Liver (tissue), 8 donors: ENCODE measurements at regions not wholly inside any gene's neighbourhood (a gene's known extent, or its start where the extent isn't known, plus 50 kb on each side); places are given as distances from the start of the nearest gene placed in this dataset.

Source experiments
- DNase-seq: peaks from one replicate; pipeline ENCODE4 v3.0.0-alpha.2; 2017; ENCODE audit warnings: low spot score
- H3K27ac ChIP-seq, 2 donors: one replicate each; pipeline ENCODE4 v1.7.0; 2013; ENCODE audit warnings: inconsistent platforms in 2 of 2, low read length in 2 of 2, control low read depth in 1 of 2, low read depth in 1 of 2, mild to moderate bottlenecking in 1 of 2
- H3K27me3 ChIP-seq, 4 donors: one replicate each; pipeline versions ENCODE4 v1.6.1 to v1.7.0; 2013; ENCODE audit warnings: low read length in 3 of 4, inconsistent platforms in 1 of 4, mild to moderate bottlenecking in 1 of 4, moderate library complexity in 1 of 4; ENCODE audit not compliant: control insufficient read depth in 4 of 4, insufficient read depth in 4 of 4
- H3K36me3 ChIP-seq, 4 donors: one replicate each; pipeline versions ENCODE4 v1.6.1 to v1.7.0; 2013; ENCODE audit warnings: low read length in 3 of 4, mild to moderate bottlenecking in 3 of 4, low read depth in 1 of 4, moderate library complexity in 1 of 4; ENCODE audit not compliant: control insufficient read depth in 4 of 4, insufficient read depth in 3 of 4
- H3K4me1 ChIP-seq, 4 donors: one replicate each; pipeline versions ENCODE4 v1.6.1 to v1.7.0; 2013; ENCODE audit warnings: low read length in 3 of 4, mild to moderate bottlenecking in 3 of 4, moderate library complexity in 1 of 4; ENCODE audit not compliant: control insufficient read depth in 4 of 4, insufficient read depth in 4 of 4
- H3K4me3 ChIP-seq, 3 donors: one replicate each; pipeline versions ENCODE4 v1.6.1 to v1.7.0; 2013; ENCODE audit warnings: low read length in 3 of 3, control low read depth in 1 of 3, low read depth in 1 of 3, mild to moderate bottlenecking in 1 of 3
- H3K9ac ChIP-seq, 2 donors: one replicate each; pipeline ENCODE4 v1.7.0; 2013; ENCODE audit warnings: low read length in 2 of 2, mild to moderate bottlenecking in 2 of 2, moderate library complexity in 2 of 2, control low read depth in 1 of 2, low read depth in 1 of 2
- H3K9me3 ChIP-seq, 4 donors: one replicate each; pipeline versions ENCODE4 v1.6.1 to v1.7.0; 2013; ENCODE audit warnings: low read length in 3 of 4; ENCODE audit not compliant: control insufficient read depth in 4 of 4
- EGR1 ChIP-seq, 2 donors: IDR thresholded peaks; 2 replicates each; pipeline ENCODE4 v1.6.1; 2016 to 2018; ENCODE audit warnings: antibody characterized with exemption in 2 of 2, low read depth in 2 of 2
- FOXA1 ChIP-seq: IDR thresholded peaks from 2 replicates; pipeline ENCODE4 v1.6.1; 2016; ENCODE audit warnings: antibody characterized with exemption
- FOXA2 ChIP-seq: IDR thresholded peaks from 2 replicates; pipeline ENCODE4 v1.6.1; 2016; ENCODE audit warnings: antibody characterized with exemption
- GABPA ChIP-seq, 2 donors: IDR thresholded peaks in 1 of 2; conservative IDR thresholded peaks in 1 of 2; 2 replicates each; pipeline ENCODE4 v1.6.1; 2016; ENCODE audit warnings: antibody characterized with exemption in 2 of 2, mild to moderate bottlenecking in 1 of 2, moderate library complexity in 1 of 2
- HNF4A ChIP-seq, 2 donors: conservative IDR thresholded peaks; 2 replicates each; pipeline ENCODE4 v1.6.1; 2016; ENCODE audit warnings: antibody characterized with exemption in 2 of 2, mild to moderate bottlenecking in 2 of 2
- JUND ChIP-seq, 2 donors: IDR thresholded peaks; 2 replicates each; pipeline ENCODE4 v1.6.1; 2016; ENCODE audit warnings: antibody characterized with exemption in 2 of 2
- NR2F2 ChIP-seq: IDR thresholded peaks from 2 replicates; pipeline ENCODE4 v1.6.1; 2016; ENCODE audit warnings: antibody characterized with exemption
- RAD21 ChIP-seq, 2 donors: IDR thresholded peaks; 2 replicates each; pipeline ENCODE4 v1.6.1; 2016; ENCODE audit warnings: antibody characterized with exemption in 2 of 2, mild to moderate bottlenecking in 2 of 2
- RXRA ChIP-seq, 2 donors: IDR thresholded peaks; 2 replicates each; pipeline ENCODE4 v1.6.1; 2017 to 2018; ENCODE audit warnings: antibody characterized with exemption in 2 of 2, mild to moderate bottlenecking in 1 of 2
- SP1 ChIP-seq: IDR thresholded peaks from 2 replicates; pipeline ENCODE4 v1.6.1; 2018; ENCODE audit warnings: antibody characterized with exemption, mild to moderate bottlenecking
- YY1 ChIP-seq: IDR thresholded peaks from 2 replicates; pipeline ENCODE4 v1.6.1; 2016; ENCODE audit warnings: antibody characterized with exemption, mild to moderate bottlenecking
- WGBS: extraction: QIAGEN DNeasy Blood & Tissue Kit; methylation state at CpG from one replicate; pipeline ENCODE4 v1.1.7; 2013; 5-methylcytosine and 5-hydroxymethylcytosine counted together
- TF ChIP-seq, protein P1 (sequence below): IDR thresholded peaks from 2 replicates; pipeline ENCODE4 v1.6.1; 2016; ENCODE audit warnings: antibody characterized with exemption, mild to moderate bottlenecking
- TF ChIP-seq, protein P2 (sequence below): IDR thresholded peaks from 2 replicates; pipeline ENCODE4 v1.6.1; 2016; ENCODE audit warnings: antibody characterized with exemption
- TF ChIP-seq, protein P3 (sequence below): IDR thresholded peaks from 2 replicates; pipeline ENCODE4 v1.6.1; 2016; ENCODE audit warnings: antibody characterized with exemption
- TF ChIP-seq, protein P4 (sequence below): fragments of 150-350 bp; IDR thresholded peaks from 2 replicates; pipeline ENCODE4 v1.5.1; 2017; ENCODE audit warnings: improper control_type of control experiment, low read depth, low read length; ENCODE audit not compliant: missing input control
- donor health status: healthy.
- donor health status: healthy.
- donor health status: healthy.
- donor health status: healthy.
- donor health status: healthy.

DNA sequence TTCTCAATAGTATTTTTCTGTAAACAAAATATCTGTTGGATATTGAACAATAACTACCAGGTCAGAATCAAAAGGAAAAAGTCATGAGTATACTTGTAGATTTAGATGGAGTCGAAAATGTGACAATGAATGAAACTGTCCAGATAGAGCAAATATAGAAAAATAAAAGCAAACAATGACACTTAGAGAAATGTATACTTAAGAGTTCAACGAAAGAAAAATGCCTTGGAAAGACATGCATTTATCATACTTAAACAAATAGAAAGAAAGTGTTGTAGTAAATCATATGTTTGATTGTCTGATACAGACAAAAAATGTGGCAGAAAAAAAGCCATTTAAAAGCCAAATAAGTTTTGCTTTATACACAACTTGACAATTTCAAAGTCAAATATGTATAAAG, 571.2 kb upstream of the MGAT4C start:
- Histone ChIP-seq H3K9me3 (no peaks in the 10 kb centered on the region), H3K4me3 (no peak overlapping the region), H3K9ac (no peak overlapping the region), H3K36me3 (no peaks in the 10 kb centered on the region), H3K4me1 (no peaks in the 10 kb centered on the region), H3K27me3 (no peaks in the 10 kb centered on the region), H3K27ac (no peak overlapping the region)
- no peak for DNase-seq
- 65% methylated on average over 2 of the region's 2 CpGs for WGBS
- TF ChIP-seq HNF4A (conservative IDR thresholded peaks at IDR 0.05) = no peak
- TF ChIP-seq YY1 = no peak
- TF ChIP-seq EGR1 (IDR thresholded peaks at IDR 0.05; ENCODE audit: low read depth in 2 of 2) = no peak
- TF ChIP-seq, protein P1, sequence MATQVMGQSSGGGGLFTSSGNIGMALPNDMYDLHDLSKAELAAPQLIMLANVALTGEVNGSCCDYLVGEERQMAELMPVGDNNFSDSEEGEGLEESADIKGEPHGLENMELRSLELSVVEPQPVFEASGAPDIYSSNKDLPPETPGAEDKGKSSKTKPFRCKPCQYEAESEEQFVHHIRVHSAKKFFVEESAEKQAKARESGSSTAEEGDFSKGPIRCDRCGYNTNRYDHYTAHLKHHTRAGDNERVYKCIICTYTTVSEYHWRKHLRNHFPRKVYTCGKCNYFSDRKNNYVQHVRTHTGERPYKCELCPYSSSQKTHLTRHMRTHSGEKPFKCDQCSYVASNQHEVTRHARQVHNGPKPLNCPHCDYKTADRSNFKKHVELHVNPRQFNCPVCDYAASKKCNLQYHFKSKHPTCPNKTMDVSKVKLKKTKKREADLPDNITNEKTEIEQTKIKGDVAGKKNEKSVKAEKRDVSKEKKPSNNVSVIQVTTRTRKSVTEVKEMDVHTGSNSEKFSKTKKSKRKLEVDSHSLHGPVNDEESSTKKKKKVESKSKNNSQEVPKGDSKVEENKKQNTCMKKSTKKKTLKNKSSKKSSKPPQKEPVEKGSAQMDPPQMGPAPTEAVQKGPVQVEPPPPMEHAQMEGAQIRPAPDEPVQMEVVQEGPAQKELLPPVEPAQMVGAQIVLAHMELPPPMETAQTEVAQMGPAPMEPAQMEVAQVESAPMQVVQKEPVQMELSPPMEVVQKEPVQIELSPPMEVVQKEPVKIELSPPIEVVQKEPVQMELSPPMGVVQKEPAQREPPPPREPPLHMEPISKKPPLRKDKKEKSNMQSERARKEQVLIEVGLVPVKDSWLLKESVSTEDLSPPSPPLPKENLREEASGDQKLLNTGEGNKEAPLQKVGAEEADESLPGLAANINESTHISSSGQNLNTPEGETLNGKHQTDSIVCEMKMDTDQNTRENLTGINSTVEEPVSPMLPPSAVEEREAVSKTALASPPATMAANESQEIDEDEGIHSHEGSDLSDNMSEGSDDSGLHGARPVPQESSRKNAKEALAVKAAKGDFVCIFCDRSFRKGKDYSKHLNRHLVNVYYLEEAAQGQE = no peak
- no peak for TF ChIP-seq JUND (IDR thresholded peaks at IDR 0.05)
- TF ChIP-seq NR2F2 = no peak
- TF ChIP-seq FOXA2 = no peak
- TF ChIP-seq SP1 = no peak
- no peak for TF ChIP-seq RXRA (IDR thresholded peaks at IDR 0.05)
- TF ChIP-seq RAD21 (IDR thresholded peaks at IDR 0.05) = no peak
- TF ChIP-seq GABPA (IDR thresholded peaks at IDR 0.05 in 1 of 2, conservative IDR thresholded peaks at IDR 0.05 in 1 of 2) = no peak

DNA sequence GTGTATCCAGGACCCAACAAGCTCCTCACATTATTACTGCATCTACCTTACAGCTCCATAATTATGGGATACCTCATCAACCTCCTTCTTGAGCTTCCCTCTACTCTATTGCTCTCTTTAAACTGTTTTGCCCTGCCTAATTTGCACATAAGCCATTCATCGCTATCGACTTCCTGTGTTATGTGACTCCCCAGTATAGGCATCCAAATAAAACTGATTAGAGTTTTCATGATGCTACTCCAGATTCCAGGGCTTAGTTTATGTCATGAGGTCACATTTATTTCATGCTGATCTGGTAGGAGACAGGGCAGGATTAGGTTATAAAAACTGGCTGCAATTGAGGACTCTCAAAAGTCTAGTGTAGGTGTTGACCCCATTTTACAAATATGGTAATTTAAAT, 569.9 kb upstream of the MGAT4C start:
- H3K27me3 ChIP-seq = no peaks in the 10 kb centered on the region
- H3K4me1 ChIP-seq = no peaks in the 10 kb centered on the region
- WGBS = 89% methylated on average over 2 of the region's 2 CpGs
- DNase-seq = no peak
- H3K4me3 ChIP-seq = no peak overlapping the region
- TF ChIP-seq, protein P2, sequence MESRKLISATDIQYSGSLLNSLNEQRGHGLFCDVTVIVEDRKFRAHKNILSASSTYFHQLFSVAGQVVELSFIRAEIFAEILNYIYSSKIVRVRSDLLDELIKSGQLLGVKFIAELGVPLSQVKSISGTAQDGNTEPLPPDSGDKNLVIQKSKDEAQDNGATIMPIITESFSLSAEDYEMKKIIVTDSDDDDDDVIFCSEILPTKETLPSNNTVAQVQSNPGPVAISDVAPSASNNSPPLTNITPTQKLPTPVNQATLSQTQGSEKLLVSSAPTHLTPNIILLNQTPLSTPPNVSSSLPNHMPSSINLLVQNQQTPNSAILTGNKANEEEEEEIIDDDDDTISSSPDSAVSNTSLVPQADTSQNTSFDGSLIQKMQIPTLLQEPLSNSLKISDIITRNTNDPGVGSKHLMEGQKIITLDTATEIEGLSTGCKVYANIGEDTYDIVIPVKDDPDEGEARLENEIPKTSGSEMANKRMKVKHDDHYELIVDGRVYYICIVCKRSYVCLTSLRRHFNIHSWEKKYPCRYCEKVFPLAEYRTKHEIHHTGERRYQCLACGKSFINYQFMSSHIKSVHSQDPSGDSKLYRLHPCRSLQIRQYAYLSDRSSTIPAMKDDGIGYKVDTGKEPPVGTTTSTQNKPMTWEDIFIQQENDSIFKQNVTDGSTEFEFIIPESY = no peak
- H3K36me3 ChIP-seq = no peaks in the 10 kb centered on the region
- H3K27ac ChIP-seq = no peak overlapping the region
- no peaks in the 10 kb centered on the region for H3K9me3 ChIP-seq
- H3K9ac ChIP-seq = no peak overlapping the region

DNA sequence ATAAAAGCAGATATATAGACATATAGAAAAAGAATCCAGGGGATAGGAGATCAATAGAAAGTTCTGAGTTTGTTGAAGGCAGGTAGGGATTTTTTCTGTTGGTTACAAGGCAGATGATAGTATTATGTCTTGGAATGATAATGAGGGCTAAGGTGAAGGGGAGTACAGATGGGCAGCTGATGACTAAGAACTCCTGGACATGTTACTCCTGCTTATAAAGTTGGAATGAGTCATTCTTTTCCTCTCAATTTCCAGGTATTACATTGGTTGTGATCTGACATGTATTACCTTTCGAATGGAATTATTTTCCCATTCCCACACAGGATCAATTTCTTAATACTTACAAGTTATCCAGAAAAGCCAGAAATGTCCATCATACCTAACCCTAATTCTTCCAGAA, 545.2 kb upstream of the MGAT4C start:
- Histone ChIP-seq H3K27ac (no peak overlapping the region), H3K4me3 (no peak overlapping the region), H3K36me3 (no peaks in the 10 kb centered on the region), H3K4me1 (no peaks in the 10 kb centered on the region), H3K9ac (no peak overlapping the region), H3K27me3 (no peaks in the 10 kb centered on the region), H3K9me3 (no peaks in the 10 kb centered on the region)
- no peak for DNase-seq
- 88% methylated on average over 1 of the region's 1 CpG for WGBS
- TF ChIP-seq RAD21 (IDR thresholded peaks at IDR 0.05) (no peak), JUND (IDR thresholded peaks at IDR 0.05) (no peak), SP1 (no peak), FOXA2 (no peak), NR2F2 (no peak), FOXA1 (no peak)
- TF ChIP-seq, protein P3, sequence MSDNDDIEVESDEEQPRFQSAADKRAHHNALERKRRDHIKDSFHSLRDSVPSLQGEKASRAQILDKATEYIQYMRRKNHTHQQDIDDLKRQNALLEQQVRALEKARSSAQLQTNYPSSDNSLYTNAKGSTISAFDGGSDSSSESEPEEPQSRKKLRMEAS = no peak
- TF ChIP-seq, protein P4, sequence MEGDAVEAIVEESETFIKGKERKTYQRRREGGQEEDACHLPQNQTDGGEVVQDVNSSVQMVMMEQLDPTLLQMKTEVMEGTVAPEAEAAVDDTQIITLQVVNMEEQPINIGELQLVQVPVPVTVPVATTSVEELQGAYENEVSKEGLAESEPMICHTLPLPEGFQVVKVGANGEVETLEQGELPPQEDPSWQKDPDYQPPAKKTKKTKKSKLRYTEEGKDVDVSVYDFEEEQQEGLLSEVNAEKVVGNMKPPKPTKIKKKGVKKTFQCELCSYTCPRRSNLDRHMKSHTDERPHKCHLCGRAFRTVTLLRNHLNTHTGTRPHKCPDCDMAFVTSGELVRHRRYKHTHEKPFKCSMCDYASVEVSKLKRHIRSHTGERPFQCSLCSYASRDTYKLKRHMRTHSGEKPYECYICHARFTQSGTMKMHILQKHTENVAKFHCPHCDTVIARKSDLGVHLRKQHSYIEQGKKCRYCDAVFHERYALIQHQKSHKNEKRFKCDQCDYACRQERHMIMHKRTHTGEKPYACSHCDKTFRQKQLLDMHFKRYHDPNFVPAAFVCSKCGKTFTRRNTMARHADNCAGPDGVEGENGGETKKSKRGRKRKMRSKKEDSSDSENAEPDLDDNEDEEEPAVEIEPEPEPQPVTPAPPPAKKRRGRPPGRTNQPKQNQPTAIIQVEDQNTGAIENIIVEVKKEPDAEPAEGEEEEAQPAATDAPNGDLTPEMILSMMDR = no peak
